ENCODE measurements at regions not wholly inside any gene's neighbourhood (a gene's known extent, or its start where the extent isn't known, plus 50 kb on each side); places are given as distances from the start of the nearest gene placed in this dataset.
"Not testable (repeated sequence)": the region's sequence is repeated elsewhere in the genome, so short reads cannot be mapped to it uniquely, and the experiment has no call there.

- no peak for DNase-seq
Measured at GRCh38 chr2:219844401-219845091, 217.1 kb downstream of the SLC4A3 start.

DNA sequence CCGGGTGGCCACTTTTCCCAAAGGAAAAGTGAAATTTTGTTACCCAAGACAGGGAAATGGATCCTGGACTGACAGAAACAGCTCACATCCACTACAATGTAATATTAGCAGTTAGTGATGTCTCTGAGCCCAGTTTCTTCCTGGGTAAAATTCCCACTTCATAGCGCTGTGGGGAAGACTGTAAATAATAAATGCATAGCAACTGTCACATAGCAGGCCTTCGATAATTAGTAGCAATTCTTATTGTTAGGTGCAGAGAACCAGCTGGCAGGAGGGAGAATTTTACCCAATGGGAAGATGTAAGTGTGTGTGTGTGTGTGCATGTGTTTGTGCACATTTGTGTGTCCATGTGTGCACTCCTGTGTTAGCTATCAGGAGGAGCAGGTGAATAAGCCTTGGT lies 221.5 kb downstream of the SLC4A3 start:
- no peak for DNase-seq

DNA sequence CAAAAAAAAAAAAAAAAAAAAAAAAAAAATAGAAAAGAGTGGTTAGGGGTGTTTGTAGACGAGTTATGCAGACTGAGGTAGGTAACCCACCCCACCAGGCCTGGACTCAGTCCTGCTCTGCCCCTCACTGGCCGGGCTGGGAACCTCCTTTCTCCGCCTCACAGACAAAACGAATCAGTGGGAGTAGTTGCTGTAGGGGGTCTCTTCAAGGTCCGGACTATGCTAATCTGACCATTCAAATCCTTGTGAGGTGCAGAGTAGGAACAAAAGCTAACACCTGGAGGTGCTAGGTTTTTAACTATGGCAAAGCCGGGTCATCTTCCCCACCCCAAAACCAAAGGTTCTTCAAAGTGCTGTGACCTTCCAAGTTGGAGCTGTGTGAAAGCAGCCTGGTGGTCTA lies 223.7 kb downstream of the SLC4A3 start:
- DNase-seq, result no peak

- DNase-seq, result no peak
Measured at GRCh38 chr2:219851801-219852481, 224.5 kb downstream of the SLC4A3 start.

DNA sequence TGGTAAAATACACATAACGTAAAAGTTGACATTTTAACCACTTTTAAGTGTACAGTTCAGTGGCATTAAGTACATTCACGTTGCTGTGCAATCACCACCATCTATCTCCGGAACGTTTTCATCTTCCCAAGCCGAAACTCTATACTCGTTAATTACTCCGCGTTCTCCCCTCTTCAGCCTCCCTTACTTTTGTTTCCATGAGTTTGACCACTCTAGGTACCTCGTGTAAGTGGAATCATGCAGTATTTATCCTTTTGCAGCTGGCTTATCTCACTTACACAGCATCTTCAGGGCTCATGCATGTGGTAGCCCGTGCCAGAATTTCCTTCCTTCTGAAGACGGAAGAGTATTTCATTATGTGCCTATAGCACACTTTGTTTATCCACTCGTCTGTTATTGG lies 225.2 kb downstream of the SLC4A3 start:
- no peak for DNase-seq

DNA sequence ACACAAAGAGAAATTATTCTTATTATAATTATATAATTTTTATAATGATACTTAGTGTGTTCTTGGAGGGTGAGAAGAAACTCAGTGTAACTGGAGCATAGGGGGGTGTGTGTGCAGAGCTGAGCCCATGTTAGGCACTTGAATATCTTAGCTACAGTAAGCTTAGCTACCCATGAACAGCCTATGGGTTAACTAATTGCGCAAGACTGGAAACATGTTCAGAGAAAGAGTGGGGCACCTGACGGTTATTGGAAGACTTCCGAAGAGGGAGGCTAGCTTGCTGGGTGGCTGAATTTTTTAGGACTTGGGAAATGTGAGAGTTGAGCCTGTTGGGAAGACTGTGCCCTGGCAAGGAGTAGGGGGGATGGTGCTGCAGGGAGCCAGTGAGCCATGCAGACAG lies 229.2 kb downstream of the SLC4A3 start:
- no peak for DNase-seq

DNA sequence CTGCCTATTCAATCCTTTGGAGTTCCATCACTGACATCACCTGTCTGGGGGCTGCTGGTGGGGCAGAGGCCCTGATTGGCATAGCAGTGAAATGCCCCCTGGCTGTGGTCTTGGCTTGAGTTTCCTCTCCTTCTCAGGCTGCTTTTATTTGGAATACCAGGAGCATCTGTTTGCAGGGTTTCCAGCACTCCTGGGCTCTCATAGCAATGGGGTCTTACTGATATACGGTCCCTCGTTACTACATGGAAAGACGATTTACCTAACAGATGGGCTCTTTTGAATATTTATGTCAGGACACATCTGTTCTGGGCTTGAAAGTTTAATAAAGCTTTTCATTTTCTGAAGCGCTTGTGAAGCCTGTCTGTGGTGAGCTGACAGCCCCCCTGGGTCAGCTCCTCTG lies 230.3 kb downstream of the SLC4A3 start:
- no peak for DNase-seq

- no peak for DNase-seq
Measured at GRCh38 chr2:219861307-219861706, 233.9 kb downstream of the SLC4A3 start.

- no peak for DNase-seq
Measured at GRCh38 chr2:219864154-219864553, 236.7 kb downstream of the SLC4A3 start.

DNA sequence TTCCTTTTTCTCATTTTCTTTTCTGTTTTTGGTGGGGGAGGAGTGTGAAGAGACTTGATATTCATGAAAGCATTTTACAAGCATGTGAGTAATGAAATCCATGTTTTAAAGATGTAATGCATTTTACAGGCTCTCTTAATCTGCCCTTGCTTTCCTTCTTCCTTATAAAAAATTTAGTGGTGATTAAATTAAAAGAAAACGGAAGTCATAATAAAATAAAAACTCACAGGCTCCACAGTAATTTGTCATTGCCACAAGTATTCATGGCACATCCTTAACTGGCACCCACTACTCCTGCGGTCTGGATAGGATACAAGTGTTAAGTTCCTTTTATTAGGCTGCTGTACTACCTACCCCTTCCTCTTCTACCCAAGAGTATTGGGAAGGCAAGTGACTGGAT lies 241.2 kb downstream of the SLC4A3 start:
- DNase-seq, result no peak

DNA sequence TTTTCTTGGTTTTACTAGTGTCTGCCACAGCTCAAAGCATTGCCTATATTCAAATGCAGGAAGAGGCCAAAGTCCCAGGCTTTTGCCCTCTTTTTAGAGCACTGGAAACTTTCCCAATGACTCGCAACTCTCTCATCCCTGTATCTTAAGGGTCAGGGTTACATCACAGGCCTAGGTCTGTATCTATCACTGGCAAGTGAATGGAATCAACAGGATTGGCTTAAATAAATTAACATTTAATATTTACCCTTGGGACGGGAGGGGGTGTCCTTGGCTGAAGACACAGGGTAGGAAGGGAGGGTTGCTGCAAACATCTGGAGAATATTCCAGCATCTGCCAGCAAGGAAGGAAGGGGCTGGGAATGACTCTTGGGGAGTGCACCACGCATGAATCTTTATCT lies 242.6 kb downstream of the SLC4A3 start:
- no peak for DNase-seq

DNA sequence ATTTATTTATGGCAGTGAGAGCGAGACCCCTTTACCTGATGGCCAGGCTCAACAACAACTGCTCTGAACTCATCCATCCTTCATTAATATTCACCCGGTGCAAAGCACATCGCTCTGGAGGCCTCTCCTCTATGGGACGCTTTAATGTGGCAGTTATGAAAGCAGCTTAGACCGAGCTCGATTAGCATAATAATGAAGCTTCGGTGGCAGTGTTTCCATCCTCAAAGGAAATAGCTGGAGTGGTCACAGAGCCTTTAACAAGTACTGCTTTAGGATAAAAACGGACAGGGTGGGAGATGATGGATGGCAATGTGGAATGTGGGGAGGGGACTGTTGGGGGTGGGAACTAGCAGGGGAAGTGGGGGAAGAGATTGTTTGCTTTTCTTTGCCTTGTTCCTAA lies 243.9 kb downstream of the SLC4A3 start:
- DNase-seq, result no peak

- DNase-seq, result no peak
Measured at GRCh38 chr2:219875036-219875435, 247.6 kb downstream of the SLC4A3 start.

GRCh38 chr2:219875986-219876385 lies 248.6 kb downstream of the SLC4A3 start:
- not testable (repeated sequence) for DNase-seq

DNA sequence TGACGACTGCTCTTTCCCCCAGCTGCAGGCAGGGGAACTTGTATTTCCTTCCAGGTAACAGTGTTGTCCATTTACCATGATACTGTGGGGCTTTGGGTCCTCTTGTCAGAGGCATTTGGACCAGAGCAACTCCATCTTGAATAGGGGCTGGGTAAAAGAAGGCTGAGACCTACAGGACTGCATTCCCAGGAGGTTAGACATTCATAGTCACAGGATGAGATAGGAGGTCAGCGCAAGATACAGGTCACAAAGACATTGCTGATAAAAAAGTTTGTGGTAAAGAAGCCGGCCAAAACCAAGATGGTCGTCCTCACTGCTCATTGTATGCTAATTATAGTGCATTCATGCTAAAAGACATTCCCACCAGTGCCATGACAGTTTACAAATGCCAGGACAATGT lies 249.5 kb downstream of the SLC4A3 start:
- no peak for DNase-seq

DNA sequence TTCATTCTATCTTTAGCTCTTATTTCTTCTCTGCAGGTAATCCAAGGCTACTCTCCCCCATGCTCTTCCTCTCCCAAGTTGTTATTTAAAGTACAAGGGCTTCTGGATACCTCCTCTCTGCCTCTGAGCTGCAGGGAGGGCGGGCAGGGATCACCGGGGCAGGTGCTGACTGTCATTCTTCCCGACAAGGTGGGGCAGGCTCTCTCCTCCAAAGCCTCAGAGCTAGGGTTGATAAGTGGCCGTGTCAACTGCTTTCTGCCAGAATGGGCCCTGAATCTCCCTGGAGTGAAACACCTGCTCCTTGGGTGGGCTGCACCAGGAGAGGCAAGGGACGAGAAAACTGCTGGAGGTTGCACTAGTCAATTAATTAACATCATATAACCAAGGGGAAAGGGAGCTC lies 250.3 kb downstream of the SLC4A3 start:
- DNase-seq, result no peak

DNA sequence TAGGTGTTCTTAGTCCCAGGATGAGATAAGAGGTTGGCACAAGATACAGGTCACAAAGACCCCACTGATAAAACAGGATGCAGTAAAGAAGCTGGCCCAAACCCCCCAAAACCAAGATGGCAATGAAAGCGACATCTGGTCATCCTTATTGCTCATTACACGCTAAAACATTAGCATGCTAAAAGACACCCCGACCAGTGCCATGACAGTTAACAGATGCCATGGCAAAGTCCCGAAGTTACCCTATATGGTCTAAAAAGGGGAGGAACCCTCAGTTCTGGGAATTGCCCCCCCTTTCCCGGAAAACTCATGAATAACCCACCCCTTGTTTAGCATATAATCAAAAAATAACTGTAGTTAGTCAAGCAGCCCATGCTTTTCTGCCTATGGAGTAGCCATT lies 251.1 kb downstream of the SLC4A3 start:
- no peak for DNase-seq

DNA sequence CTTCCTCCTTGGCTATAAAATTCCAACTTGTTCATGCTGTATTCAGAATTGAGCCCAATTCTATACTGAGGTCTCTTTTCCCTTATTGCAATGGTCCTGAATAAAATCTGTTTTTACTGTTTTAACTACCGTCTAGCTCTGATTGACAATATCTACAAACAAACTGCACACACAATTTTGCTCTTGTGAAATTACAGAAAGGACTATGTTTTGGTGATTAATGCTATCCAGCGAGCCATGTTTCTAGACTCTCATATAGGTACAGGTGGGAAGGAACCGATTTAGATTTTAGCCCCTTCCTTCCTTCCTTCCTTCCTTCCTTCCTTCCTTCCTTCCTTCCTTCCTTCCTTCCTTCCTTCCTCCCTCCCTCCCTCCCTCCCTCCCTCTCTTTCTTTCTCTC lies 254.4 kb downstream of the SLC4A3 start:
- DNase-seq, result no peak

GRCh38 chr2:219886615-219887014 lies 259.2 kb downstream of the SLC4A3 start:
- no peak for DNase-seq

DNA sequence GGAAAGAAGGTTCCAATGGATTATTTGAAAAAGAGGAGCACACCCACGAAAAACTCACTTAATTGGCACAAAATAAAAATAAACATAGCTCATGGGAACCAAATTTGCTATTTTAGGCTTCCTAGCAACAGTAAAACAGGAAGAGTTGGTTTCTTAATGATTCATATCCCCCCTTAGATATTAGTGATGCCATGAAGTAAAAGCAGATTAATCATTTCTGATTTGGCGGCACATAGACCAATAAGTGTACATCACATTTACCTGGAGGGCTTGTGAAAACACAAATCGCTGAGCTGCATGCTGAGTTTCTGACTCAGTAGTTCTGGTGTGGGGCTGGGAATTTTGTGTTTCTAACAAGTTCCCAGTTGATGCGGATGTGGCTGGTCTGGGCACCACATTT lies 260.4 kb downstream of the SLC4A3 start:
- DNase-seq, result no peak

- no peak for DNase-seq
Measured at GRCh38 chr2:219893541-219893940, 266.1 kb downstream of the SLC4A3 start.

DNA sequence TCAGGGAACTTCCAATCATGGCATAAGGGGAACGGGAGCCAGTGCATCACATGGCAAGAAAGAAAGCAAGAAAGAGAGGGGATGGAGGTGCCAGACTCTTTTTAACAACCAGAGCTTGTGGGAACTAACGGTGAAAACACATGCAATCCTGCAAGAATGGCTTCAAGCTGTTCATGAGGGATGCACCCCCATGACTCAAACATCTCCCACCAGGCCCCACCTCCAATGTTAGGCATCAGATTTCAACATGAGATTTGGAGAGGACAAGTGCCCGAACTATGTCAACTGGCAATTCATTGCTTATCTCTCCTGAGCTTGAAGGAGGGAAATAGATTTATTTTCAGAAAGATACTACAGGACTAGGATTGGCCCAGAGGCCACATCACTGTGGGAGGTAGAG lies 270.0 kb downstream of the SLC4A3 start:
- no peak for DNase-seq

- no peak for DNase-seq
Measured at GRCh38 chr2:219901155-219901554, 273.7 kb downstream of the SLC4A3 start.

DNA sequence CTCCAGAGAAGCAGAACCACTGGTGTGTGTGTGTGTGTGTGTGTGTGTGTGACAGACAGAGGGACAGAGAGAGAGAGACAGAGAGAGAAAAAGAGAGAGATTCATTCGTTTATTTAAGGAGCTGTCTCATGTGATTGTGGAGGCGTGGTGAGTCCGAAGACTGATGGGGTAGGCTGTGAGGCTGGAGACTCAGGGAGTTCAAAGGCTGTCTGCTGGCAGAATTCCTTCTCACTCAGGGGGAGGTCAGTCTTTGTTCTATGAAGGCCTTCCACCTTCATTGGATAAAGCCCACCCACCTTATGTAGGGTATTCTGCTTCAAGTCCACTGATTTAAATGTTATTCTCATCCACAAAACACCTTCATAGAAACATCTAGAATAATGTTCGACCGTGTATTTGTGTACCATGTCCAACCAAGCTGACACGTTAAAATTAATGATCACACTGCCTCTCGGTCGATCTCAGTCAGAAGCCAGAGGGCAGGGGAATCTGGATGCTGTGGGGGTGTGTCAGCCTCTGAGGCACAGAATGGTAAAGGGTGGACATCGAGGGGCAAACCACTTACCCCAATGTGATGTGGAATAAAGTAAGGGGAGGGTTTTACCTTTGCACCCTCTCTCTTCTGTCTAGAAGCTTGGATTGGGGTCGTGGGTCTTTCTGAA lies 275.6 kb downstream of the SLC4A3 start:
- no peak for DNase-seq
